Transverse colon (tissue), 3 donors: ENCODE measurements at regions not wholly inside any gene's neighbourhood (a gene's known extent, or its start where the extent isn't known, plus 50 kb on each side); places are given as distances from the start of the nearest gene placed in this dataset.

ENCODE experiments used
- POLR2A ChIP-seq: fragments of 450-650 bp; IDR thresholded peaks from one replicate; pipeline ENCODE4 v1.6.1; 2016; ENCODE audit warnings: antibody characterized with exemption, mild to moderate bottlenecking, moderate library complexity
- TF ChIP-seq, protein P1 (sequence below), 5 experiments: fragments of 200-600 bp in 3 of 5; fragments of 450-650 bp in 2 of 5; sonication (generic) in 3 of 5; IDR thresholded peaks; 1 replicate in 2 of 5; 2 replicates in 3 of 5; pipeline ENCODE4 v1.5.1; 2016 to 2017; ENCODE audit warnings: antibody characterized with exemption in 5 of 5, inconsistent platforms in 3 of 5, mild to moderate bottlenecking in 2 of 5, moderate library complexity in 1 of 5

DNA sequence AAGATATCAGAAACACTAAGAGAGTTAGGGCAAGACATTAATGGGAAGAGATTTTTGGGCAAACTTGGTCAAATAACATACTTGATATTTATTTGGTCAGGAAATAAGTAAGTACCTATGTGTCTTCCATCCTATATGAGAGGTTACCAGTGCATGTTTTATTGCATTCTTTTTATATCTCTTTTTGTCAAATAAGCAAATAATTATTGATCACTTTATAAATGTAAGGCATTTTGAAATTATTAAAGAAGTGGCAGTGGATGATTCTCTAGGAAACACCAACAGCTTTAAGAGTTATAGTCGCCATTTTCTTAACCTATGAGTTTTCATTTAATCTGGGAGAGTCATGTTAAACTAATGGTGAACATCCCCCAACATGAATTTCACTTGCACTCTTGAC is 453.3 kb downstream of the MEIS1 start:
- no peak for TF ChIP-seq POLR2A
- TF ChIP-seq, protein P1, sequence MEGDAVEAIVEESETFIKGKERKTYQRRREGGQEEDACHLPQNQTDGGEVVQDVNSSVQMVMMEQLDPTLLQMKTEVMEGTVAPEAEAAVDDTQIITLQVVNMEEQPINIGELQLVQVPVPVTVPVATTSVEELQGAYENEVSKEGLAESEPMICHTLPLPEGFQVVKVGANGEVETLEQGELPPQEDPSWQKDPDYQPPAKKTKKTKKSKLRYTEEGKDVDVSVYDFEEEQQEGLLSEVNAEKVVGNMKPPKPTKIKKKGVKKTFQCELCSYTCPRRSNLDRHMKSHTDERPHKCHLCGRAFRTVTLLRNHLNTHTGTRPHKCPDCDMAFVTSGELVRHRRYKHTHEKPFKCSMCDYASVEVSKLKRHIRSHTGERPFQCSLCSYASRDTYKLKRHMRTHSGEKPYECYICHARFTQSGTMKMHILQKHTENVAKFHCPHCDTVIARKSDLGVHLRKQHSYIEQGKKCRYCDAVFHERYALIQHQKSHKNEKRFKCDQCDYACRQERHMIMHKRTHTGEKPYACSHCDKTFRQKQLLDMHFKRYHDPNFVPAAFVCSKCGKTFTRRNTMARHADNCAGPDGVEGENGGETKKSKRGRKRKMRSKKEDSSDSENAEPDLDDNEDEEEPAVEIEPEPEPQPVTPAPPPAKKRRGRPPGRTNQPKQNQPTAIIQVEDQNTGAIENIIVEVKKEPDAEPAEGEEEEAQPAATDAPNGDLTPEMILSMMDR (IDR thresholded peaks at IDR 0.05), result no peak
